ENCODE measurements at regions not wholly inside any gene's neighbourhood (a gene's known extent, or its start where the extent isn't known, plus 50 kb on each side); places are given as distances from the start of the nearest gene placed in this dataset.

DNA sequence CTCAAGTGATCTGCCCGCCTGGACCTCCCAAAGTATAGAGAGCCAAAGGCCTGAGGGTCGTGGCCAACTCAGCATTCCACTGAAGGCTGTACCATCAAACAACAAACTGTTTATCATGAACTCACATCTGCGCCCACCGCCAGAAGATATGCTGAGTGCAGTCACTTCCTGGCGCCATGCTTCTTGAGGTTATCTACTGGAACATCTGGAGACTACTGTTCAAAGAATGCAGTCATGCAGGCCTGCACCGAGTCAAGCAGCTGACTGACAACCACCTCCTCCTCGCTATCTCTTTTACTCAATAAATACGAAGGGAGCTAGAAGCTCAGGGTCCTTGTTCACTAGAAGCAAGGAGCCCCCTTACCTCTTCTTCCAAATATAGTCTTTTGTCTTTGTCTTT, 473.9 kb upstream of the EEF2KMT start:
- DNase-seq: no peak
- Histone ChIP-seq H3K27ac (no peak overlapping the region), H3K9ac (ENCODE audit: low read depth in 2 of 2, low read length in 2 of 2) (no peak overlapping the region), H3K4me1 (no peaks in the 10 kb centered on the region), H3K4me3 (no peak overlapping the region), H3K36me3 (no peaks in the 10 kb centered on the region), H3K9me3 (no peaks in the 10 kb centered on the region), H3K27me3 (no peaks in the 10 kb centered on the region)
- intact Hi-C loops (cut with DNase I): no loop called here
- TF ChIP-seq, protein P1, sequence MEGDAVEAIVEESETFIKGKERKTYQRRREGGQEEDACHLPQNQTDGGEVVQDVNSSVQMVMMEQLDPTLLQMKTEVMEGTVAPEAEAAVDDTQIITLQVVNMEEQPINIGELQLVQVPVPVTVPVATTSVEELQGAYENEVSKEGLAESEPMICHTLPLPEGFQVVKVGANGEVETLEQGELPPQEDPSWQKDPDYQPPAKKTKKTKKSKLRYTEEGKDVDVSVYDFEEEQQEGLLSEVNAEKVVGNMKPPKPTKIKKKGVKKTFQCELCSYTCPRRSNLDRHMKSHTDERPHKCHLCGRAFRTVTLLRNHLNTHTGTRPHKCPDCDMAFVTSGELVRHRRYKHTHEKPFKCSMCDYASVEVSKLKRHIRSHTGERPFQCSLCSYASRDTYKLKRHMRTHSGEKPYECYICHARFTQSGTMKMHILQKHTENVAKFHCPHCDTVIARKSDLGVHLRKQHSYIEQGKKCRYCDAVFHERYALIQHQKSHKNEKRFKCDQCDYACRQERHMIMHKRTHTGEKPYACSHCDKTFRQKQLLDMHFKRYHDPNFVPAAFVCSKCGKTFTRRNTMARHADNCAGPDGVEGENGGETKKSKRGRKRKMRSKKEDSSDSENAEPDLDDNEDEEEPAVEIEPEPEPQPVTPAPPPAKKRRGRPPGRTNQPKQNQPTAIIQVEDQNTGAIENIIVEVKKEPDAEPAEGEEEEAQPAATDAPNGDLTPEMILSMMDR (IDR thresholded peaks at IDR 0.05): no peak

DNA sequence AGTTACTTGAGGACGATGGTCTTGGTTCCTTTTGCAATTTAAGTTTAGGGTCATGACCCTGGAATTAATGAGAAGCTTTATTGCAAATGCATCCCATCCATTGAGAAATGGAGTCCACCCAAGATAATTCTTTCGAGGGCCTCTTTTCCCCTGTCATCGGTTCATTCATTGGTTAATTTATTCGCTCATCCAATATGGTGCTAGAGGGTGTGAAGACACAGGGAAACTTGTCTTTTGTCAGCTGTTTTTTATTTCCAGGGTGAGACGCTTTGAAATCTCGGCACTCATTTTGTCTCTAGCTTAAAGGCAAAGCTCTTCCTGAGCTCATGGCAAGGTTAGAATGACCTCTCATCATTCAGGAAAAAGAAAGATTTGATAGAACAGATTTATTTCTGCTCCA, 464.2 kb upstream of the EEF2KMT start:
- Histone ChIP-seq H3K27ac (no peak overlapping the region), H3K9ac (ENCODE audit: low read depth in 2 of 2, low read length in 2 of 2) (no peak overlapping the region), H3K27me3 (no peaks in the 10 kb centered on the region), H3K4me1 (no peaks in the 10 kb centered on the region), H3K36me3 (no peaks in the 10 kb centered on the region), H3K9me3 (no peaks in the 10 kb centered on the region), H3K4me3 (no peak overlapping the region)
- intact Hi-C loops (cut with DNase I): no loop called here
- DNase-seq: no peak
- TF ChIP-seq, protein P1 (IDR thresholded peaks at IDR 0.05): no peak

DNA sequence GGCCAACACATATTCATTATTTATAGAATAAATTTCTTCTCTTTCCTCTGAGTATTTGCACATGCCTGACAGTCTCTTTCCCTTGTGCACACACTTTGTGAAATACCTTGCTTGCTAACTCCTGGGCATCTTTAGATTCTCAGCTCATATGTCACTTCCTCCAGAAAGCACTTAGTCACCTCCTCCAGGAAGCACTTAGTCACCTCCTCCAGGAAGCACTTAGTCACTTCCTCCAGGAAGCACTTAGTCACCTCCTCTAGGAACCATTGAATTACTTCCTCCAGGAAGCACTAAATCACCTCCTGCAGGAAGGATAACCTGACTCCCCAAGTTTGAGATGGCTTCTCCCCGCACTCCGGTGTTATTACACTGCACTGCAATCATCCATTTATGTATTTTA, 462.5 kb upstream of the EEF2KMT start:
- intact Hi-C loops (cut with DNase I): no loop called here
- no peaks in the 10 kb centered on the region for H3K4me1 ChIP-seq
- no peak for DNase-seq
- H3K9me3 ChIP-seq: no peaks in the 10 kb centered on the region
- no peaks in the 10 kb centered on the region for H3K36me3 ChIP-seq
- H3K9ac ChIP-seq (ENCODE audit: low read depth in 2 of 2, low read length in 2 of 2): no peak overlapping the region
- TF ChIP-seq, protein P1 (IDR thresholded peaks at IDR 0.05): no peak
- no peak overlapping the region for H3K4me3 ChIP-seq
- no peak overlapping the region for H3K27ac ChIP-seq
- H3K27me3 ChIP-seq: no peaks in the 10 kb centered on the region

DNA sequence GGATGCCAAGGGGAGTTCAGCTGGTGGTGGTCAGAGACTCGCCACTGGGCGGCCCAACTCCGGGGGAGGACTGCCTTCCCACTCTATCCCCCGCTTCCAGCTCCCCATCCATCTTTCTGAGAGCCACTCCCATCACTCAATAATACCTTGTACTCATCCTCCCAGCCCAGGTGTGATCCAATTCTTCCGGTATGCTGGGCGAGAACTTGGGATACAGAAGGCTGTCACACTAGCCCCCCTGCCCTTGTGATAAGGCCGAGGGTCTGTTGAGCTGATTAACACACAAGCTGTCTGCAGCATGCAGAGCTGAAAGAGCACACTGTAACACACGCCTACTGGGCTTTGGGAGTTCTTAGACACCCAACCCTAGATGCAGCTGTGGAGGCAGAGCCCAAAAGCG, 460.4 kb upstream of the EEF2KMT start:
- TF ChIP-seq, protein P1 (IDR thresholded peaks at IDR 0.05): no peak
- Histone ChIP-seq H3K9me3 (no peaks in the 10 kb centered on the region), H3K4me1 (no peaks in the 10 kb centered on the region), H3K4me3 (no peak overlapping the region), H3K9ac (ENCODE audit: low read depth in 2 of 2, low read length in 2 of 2) (no peak overlapping the region), H3K27me3 (no peaks in the 10 kb centered on the region), H3K27ac (no peak overlapping the region), H3K36me3 (no peaks in the 10 kb centered on the region)
- DNase-seq: no peak
- intact Hi-C loops (cut with DNase I): no loop called here

DNA sequence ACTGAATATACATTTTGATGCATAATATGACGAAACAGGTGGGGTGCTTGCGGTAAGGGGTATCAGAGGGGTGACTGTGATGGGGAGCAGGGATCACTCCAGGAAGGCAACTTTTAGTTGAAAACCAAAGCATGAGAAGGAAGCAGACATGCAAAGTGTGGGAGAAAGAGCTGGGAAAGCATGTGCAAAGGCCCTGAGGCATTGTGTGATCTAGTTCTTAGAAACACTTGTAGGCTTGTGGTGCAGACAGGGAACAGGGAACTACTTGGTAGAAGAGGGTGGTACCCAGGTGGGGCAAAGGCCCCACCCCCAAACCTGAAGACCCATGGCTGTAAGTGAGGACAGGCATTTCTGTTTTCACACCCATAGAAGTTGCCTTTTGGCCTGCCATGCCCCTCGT, 459.9 kb upstream of the EEF2KMT start:
- Histone ChIP-seq H3K9ac (ENCODE audit: low read depth in 2 of 2, low read length in 2 of 2) (no peak overlapping the region), H3K36me3 (no peaks in the 10 kb centered on the region), H3K27ac (no peak overlapping the region), H3K27me3 (no peaks in the 10 kb centered on the region), H3K4me1 (no peaks in the 10 kb centered on the region), H3K9me3 (no peaks in the 10 kb centered on the region), H3K4me3 (no peak overlapping the region)
- intact Hi-C loops (cut with DNase I): no loop called here
- TF ChIP-seq, protein P1 (IDR thresholded peaks at IDR 0.05): no peak
- no peak for DNase-seq

Measured in colonic mucosa (tissue), 4 donors.